ENCODE measurements at regions not wholly inside any gene's neighbourhood (a gene's known extent, or its start where the extent isn't known, plus 50 kb on each side); places are given as distances from the start of the nearest gene placed in this dataset.

GRCh38 chr6:147653631-147654030 is 145.1 kb downstream of the SAMD5 start (continued):
- TF ChIP-seq AFF4 (CRISPR knock-in tag; IDR thresholded peaks at IDR 0.05; ENCODE audit: borderline replicate concordance) = no peak
- TF ChIP-seq GTF2I (CRISPR knock-in tag; conservative IDR thresholded peaks at IDR 0.05) = no peak
- TF ChIP-seq NR1H2 (CRISPR knock-in tag; IDR thresholded peaks at IDR 0.05) = no peak
- TF ChIP-seq ZBTB21 (CRISPR knock-in tag; IDR thresholded peaks at IDR 0.05; ENCODE audit: borderline replicate concordance) = no peak
- no peak for TF ChIP-seq RELA (CRISPR knock-in tag; IDR thresholded peaks at IDR 0.05; ENCODE audit: borderline replicate concordance)
- no peak for TF ChIP-seq TP53 (CRISPR knock-in tag; IDR thresholded peaks at IDR 0.05)
- no peak for TF ChIP-seq NR3C1 (CRISPR knock-in tag; conservative IDR thresholded peaks at IDR 0.05; ENCODE audit: low read depth)

DNA sequence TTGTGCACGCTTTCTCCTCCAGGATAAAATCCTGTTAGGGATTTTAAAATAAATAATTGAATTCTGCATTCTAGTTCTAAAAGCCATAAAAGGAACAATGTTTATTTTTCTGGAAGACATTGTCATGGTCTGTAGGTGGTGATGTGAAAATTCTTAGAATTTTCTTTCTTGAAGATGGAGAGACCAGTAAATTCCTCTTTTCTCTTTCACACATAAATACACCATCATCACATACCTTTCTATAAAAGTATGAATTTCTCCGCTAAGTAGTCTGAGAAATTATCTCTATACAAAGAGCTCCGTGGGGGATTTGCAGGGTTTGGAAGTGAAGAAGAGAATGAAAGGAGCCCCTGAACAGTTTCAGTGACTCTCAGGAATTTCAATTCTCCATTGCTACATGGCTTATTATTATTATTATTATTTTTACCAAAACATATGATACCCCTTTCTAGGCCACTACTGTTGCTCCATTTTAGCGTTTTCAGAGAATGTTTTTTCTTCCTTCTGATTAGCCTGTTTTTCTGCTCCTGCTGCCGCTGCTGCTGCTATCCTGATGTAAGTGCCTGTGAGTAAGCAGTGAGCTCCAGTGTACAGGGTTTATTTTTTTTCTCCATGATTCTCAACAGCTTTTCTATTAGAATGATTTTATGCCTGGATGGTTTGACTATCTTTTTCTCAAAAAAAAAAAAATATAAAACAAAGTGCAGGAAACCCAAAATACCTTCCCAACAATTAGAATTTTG is 145.8 kb downstream of the SAMD5 start:
- ATAC-seq (no peak), DNase-seq (ENCODE audit: low spot score) (no peak)
- Mint-ChIP-seq H3K27me3 (ENCODE audit: low read depth) (no peaks in the 10 kb centered on the region), H3K9me3 (no peaks in the 10 kb centered on the region), H3K27ac (no peak overlapping the region), H3K4me1 (peaks cover 4% of the 10 kb centered on the region), H3K36me3 (no peaks in the 10 kb centered on the region), H3K4me3 (no peak overlapping the region)
- ChIA-PET POLR2A (no interaction called here), CTCF (no interaction called here)
- TF ChIP-seq ZBTB43 (CRISPR knock-in tag; IDR thresholded peaks at IDR 0.05) (no peak), FOXJ3 (CRISPR knock-in tag; IDR thresholded peaks at IDR 0.05; ENCODE audit: borderline replicate concordance) (no peak), ZNF121 (CRISPR knock-in tag; IDR thresholded peaks at IDR 0.05) (no peak), NR3C1 (CRISPR knock-in tag; conservative IDR thresholded peaks at IDR 0.05; ENCODE audit: low read depth) (no peak), ATF3 (CRISPR knock-in tag; conservative IDR thresholded peaks at IDR 0.05) (no peak), OVOL2 (CRISPR knock-in tag; IDR thresholded peaks at IDR 0.05; ENCODE audit: borderline replicate concordance) (no peak), SMAD4 (CRISPR knock-in tag; IDR thresholded peaks at IDR 0.05) (no peak), PRRX2 (CRISPR knock-in tag; IDR thresholded peaks at IDR 0.05) (no peak)

GRCh38 chr6:147660334-147661311 is 152.1 kb downstream of the SAMD5 start:
- CTCF ChIA-PET = no interaction called here
- DNase-seq (ENCODE audit: low spot score) = peak; percentile 29
- TF ChIP-seq, protein P1, sequence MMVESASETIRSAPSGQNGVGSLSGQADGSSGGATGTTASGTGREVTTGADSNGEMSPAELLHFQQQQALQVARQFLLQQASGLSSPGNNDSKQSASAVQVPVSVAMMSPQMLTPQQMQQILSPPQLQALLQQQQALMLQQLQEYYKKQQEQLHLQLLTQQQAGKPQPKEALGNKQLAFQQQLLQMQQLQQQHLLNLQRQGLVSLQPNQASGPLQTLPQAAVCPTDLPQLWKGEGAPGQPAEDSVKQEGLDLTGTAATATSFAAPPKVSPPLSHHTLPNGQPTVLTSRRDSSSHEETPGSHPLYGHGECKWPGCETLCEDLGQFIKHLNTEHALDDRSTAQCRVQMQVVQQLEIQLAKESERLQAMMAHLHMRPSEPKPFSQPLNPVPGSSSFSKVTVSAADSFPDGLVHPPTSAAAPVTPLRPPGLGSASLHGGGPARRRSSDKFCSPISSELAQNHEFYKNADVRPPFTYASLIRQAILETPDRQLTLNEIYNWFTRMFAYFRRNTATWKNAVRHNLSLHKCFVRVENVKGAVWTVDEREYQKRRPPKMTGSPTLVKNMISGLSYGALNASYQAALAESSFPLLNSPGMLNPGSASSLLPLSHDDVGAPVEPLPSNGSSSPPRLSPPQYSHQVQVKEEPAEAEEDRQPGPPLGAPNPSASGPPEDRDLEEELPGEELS (CRISPR knock-in tag; IDR thresholded peaks at IDR 0.05) = no peak
- no peak for TF ChIP-seq ARID4B (CRISPR knock-in tag; IDR thresholded peaks at IDR 0.05; ENCODE audit: borderline replicate concordance)

More at GRCh38 chr6:147660334-147661311, 152.1 kb downstream of the SAMD5 start:
- Mint-ChIP-seq H3K27ac (no peak overlapping the region), H3K9me3 (no peaks in the 10 kb centered on the region), H3K36me3 (no peaks in the 10 kb centered on the region), H3K27me3 (ENCODE audit: low read depth) (no peaks in the 10 kb centered on the region), H3K4me1 (peaks cover 25% of the 10 kb centered on the region), H3K4me3 (no peak overlapping the region)
- ATAC-seq = peak; percentile 84
- POLR2A ChIA-PET = no interaction called here
